GM18870 (cell line): ENCODE measurements at regions not wholly inside any gene's neighbourhood (a gene's known extent, or its start where the extent isn't known, plus 50 kb on each side); places are given as distances from the start of the nearest gene placed in this dataset.

ENCODE experiments used
- ATAC-seq: cut with Tn5 transposase; IDR thresholded peaks from one replicate; pipeline ENCODE4 v1.9.1; 2021; ENCODE audit warnings: moderate library complexity; ENCODE audit not compliant: unreplicated experiment

GRCh38 chrX:124984140-124984813, 335.4 kb upstream of the TEX13C start:
- no peak for ATAC-seq

GRCh38 chrX:124986284-124986683, 333.4 kb upstream of the TEX13C start:
- ATAC-seq, result no peak

GRCh38 chrX:124993735-124994134, 325.9 kb upstream of the TEX13C start:
- no peak for ATAC-seq

- no peak for ATAC-seq
Observed at GRCh38 chrX:124994404-124994803, 325.3 kb upstream of the TEX13C start.

- peak; percentile 44 for ATAC-seq
Observed at GRCh38 chrX:125003746-125004446, 315.8 kb upstream of the TEX13C start.

GRCh38 chrX:125004799-125005198, 314.9 kb upstream of the TEX13C start:
- ATAC-seq, result no peak

- no peak for ATAC-seq
Observed at GRCh38 chrX:125005863-125006262, 313.8 kb upstream of the TEX13C start.

- no peak for ATAC-seq
Observed at GRCh38 chrX:125006704-125007103, 313.0 kb upstream of the TEX13C start.

GRCh38 chrX:125012585-125012984, 307.1 kb upstream of the TEX13C start:
- ATAC-seq, result no peak

GRCh38 chrX:125029131-125029530, 290.5 kb upstream of the TEX13C start:
- ATAC-seq, result no peak
